GM13977 (cell line): ENCODE measurements at regions not wholly inside any gene's neighbourhood (a gene's known extent, or its start where the extent isn't known, plus 50 kb on each side); places are given as distances from the start of the nearest gene placed in this dataset.

ENCODE experiments used
- DNase-seq: peaks from one replicate; pipeline ENCODE4 v3.0.0; 2012; ENCODE audit warnings: low spot score
- in situ Hi-C: fragments of 300-500 bp; cut with MboI; formaldehyde crosslinking; loops from one replicate; pipeline ENCODE4 v1.12.0; 2022; ENCODE audit warnings: low sequenced_read_pairs, low pct_unique_long_range_greater_than_20kb, mixed read lengths, inconsistent platforms; ENCODE audit not compliant: unreplicated experiment
- TF ChIP-seq, protein P1 (sequence below): IDR thresholded peaks from 2 replicates; pipeline ENCODE4 v1.5.1; 2012; ENCODE audit warnings: mild to moderate bottlenecking, control low read depth; ENCODE audit not compliant: insufficient read depth; ENCODE audit errors: extremely low read depth, missing control alignments

DNA sequence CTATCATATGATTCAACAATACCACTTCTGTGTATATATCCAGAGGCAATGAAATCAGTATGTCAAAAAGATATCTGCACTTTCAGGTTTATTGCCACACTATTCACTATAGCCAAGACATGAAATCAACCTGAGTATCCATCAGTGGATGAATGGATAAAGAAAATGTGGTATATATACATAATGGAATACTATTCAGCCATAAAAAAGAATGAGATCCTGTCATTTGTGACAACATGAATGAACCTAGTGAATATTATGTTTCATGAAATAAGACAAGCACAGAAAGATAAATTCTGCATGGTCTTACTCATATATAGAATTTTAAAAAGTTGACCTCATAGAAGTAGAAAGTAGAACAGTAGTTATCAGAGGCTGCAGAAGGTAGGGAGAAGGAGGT is 281.1 kb downstream of the BAMBI start:
- TF ChIP-seq, protein P1, sequence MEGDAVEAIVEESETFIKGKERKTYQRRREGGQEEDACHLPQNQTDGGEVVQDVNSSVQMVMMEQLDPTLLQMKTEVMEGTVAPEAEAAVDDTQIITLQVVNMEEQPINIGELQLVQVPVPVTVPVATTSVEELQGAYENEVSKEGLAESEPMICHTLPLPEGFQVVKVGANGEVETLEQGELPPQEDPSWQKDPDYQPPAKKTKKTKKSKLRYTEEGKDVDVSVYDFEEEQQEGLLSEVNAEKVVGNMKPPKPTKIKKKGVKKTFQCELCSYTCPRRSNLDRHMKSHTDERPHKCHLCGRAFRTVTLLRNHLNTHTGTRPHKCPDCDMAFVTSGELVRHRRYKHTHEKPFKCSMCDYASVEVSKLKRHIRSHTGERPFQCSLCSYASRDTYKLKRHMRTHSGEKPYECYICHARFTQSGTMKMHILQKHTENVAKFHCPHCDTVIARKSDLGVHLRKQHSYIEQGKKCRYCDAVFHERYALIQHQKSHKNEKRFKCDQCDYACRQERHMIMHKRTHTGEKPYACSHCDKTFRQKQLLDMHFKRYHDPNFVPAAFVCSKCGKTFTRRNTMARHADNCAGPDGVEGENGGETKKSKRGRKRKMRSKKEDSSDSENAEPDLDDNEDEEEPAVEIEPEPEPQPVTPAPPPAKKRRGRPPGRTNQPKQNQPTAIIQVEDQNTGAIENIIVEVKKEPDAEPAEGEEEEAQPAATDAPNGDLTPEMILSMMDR: no peak
- in situ Hi-C loops: no loop called here
- DNase-seq: no peak

DNA sequence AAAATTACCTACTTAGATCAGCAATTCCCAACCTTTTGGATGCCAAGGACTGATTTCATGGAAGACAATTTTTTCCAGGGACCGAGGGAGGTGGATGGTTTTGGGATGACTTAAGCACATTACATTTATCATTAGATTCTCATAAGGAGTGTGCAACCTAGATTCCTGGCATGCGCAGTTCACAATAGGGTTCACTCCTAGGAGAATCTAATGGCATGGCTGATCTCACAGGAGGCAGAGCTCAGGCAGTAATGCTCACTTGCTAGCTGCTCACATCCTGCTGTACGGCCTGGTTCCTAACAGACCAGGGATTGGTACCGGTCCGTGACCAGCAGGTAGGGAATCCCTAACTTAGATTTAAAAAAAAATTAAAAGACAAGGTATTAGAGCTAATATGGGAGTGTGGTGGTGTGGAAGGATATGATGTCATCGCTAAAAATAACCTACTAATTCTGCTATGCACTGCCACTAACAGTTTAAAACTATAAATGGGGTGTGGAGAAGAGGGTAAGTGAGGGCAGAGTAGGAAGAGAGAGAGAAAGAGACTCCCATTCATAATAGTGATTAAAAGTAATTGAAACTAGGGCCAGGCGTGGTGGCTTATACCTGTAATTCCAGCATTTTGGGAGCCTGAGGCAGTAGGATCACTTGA is 282.7 kb downstream of the BAMBI start:
- TF ChIP-seq, protein P1: no peak
- in situ Hi-C loops: no loop called here
- no peak for DNase-seq

DNA sequence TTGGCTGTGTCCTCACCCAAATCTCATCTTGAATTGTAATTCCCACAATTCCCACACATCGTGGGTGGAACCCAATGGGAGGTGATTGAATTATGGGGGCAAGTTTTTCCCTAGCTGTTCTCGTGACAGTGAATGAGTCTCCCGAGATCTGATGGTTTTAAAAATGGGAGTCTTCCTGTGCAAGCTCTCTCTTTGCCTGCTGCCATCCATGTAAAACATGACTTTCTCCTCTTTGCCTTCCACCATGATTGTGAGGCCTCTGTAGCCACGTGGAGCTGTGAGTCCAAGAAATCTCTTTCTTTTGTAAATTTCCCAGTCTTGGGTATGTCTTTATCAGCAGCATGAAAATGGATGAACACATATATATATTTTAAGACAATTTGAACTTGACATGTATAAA is 285.4 kb downstream of the BAMBI start:
- in situ Hi-C loops: no loop called here

GRCh38 chr10:28963539-28964221 is 286.4 kb downstream of the BAMBI start:
- no peak for DNase-seq
- in situ Hi-C loops: no loop called here
- TF ChIP-seq, protein P1: no peak

More for the DNA sequence above, 285.4 kb downstream of the BAMBI start:
- no peak for DNase-seq
- TF ChIP-seq, protein P1: no peak

- no peak for DNase-seq
- TF ChIP-seq, protein P1: no peak
- in situ Hi-C loops: no loop called here
These were observed 288.6 kb downstream of the BAMBI start for GRCh38 chr10:28965937-28966336.

GRCh38 chr10:28967031-28967430 is 289.7 kb downstream of the BAMBI start:
- in situ Hi-C loops: no loop called here
- no peak for DNase-seq
- TF ChIP-seq, protein P1: no peak
